ENCODE measurements at regions not wholly inside any gene's neighbourhood (a gene's known extent, or its start where the extent isn't known, plus 50 kb on each side); places are given as distances from the start of the nearest gene placed in this dataset.
"Not testable (repeated sequence)": the region's sequence is repeated elsewhere in the genome, so short reads cannot be mapped to it uniquely, and the experiment has no call there.

- TF ChIP-seq EP300 (IDR thresholded peaks at IDR 0.05; ENCODE audit: low read depth), result no peak
- no peak for TF ChIP-seq CTCF (IDR thresholded peaks at IDR 0.05)
- no peak for TF ChIP-seq POLR2AphosphoS5 (IDR thresholded peaks at IDR 0.05)
- no peak for TF ChIP-seq POLR2A (IDR thresholded peaks at IDR 0.05)
- Histone ChIP-seq H3K4me1 (peaks cover 0 to 9% (median under 1%) of the 10 kb centered on the region in 4 donors), H3K27ac (no peak overlapping the region), H3K4me3 (no peak overlapping the region), H3K9me3 (no peaks in the 10 kb centered on the region), H3K36me3 (no peaks in the 10 kb centered on the region), H3K27me3 (no peaks in the 10 kb centered on the region)
- WGBS, 2 donors (ENCODE audit: low coverage in 1 of 2), result 40 to 42% methylated on average over 1 of the region's 1 CpG
- in situ Hi-C loops (cut with MboI; ENCODE audit: low pct_ligation_motif_present in 1 of 4, low pct_unique_long_range_greater_than_20kb in 1 of 4, low sequenced_read_pairs in 3 of 4), result no loop called here
- intact Hi-C loops (cut with DNase I; ENCODE audit: low total_unique reads), result no loop called here
- DNase-seq, result no peak
Measured at GRCh38 chr5:32534041-32534440, 51.3 kb upstream of the SUB1 start.

- intact Hi-C loops (cut with DNase I; ENCODE audit: low total_unique reads) (no loop called here), in situ Hi-C loops (cut with MboI; ENCODE audit: low pct_ligation_motif_present in 1 of 4, low pct_unique_long_range_greater_than_20kb in 1 of 4, low sequenced_read_pairs in 3 of 4) (no loop called here)
- no peak for TF ChIP-seq EP300 (IDR thresholded peaks at IDR 0.05; ENCODE audit: low read depth)
- no peak for TF ChIP-seq POLR2A (IDR thresholded peaks at IDR 0.05)
- no peak for TF ChIP-seq POLR2AphosphoS5 (IDR thresholded peaks at IDR 0.05)
- no peak for TF ChIP-seq CTCF (IDR thresholded peaks at IDR 0.05)
- Histone ChIP-seq H3K4me3 (no peak overlapping the region), H3K9me3 (no peaks in the 10 kb centered on the region), H3K36me3 (no peaks in the 10 kb centered on the region), H3K4me1 (peaks cover 0 to 9% (median under 1%) of the 10 kb centered on the region in 4 donors), H3K27me3 (no peaks in the 10 kb centered on the region), H3K27ac (peak overlapping the region in 2 of 4 donors; percentile 3 to 62)
- 20 to 29% methylated on average over 1 to 8 of the region's 8 CpGs for WGBS, 2 donors (ENCODE audit: low coverage in 1 of 2)
- peak; percentile 22 for DNase-seq
Measured at GRCh38 chr5:32531885-32532520, 53.4 kb upstream of the SUB1 start.

- H3K27ac ChIP-seq; H3K4me1 ChIP-seq; in situ Hi-C loops (cut with MboI; ENCODE audit: low pct_ligation_motif_present in 1 of 4, low pct_unique_long_range_greater_than_20kb in 1 of 4, low sequenced_read_pairs in 3 of 4); H3K4me3 ChIP-seq; intact Hi-C loops (cut with DNase I; ENCODE audit: low total_unique reads); H3K9me3 ChIP-seq; DNase-seq; H3K27me3 ChIP-seq; H3K36me3 ChIP-seq: not testable (repeated sequence)
- WGBS, 2 donors (ENCODE audit: low coverage in 1 of 2), result 80 to 89% methylated on average over 3 of the region's 3 CpGs
Measured at GRCh38 chr5:32527321-32527720, 58.0 kb upstream of the SUB1 start.

- H3K9me3 ChIP-seq, result no peaks in the 10 kb centered on the region
- H3K27me3 ChIP-seq, result no peaks in the 10 kb centered on the region
- H3K4me1 ChIP-seq, result peaks cover 0 to 9% (median under 1%) of the 10 kb centered on the region in 4 donors
- no peak for DNase-seq
- intact Hi-C loops (cut with DNase I; ENCODE audit: low total_unique reads) (no loop called here), in situ Hi-C loops (cut with MboI; ENCODE audit: low pct_ligation_motif_present in 1 of 4, low pct_unique_long_range_greater_than_20kb in 1 of 4, low sequenced_read_pairs in 3 of 4) (no loop called here)
- H3K27ac ChIP-seq, result no peak overlapping the region
- WGBS, 2 donors (ENCODE audit: low coverage in 1 of 2), result 43 to 44% methylated on average over 1 of the region's 1 CpG
- H3K4me3 ChIP-seq, result no peak overlapping the region
- no peaks in the 10 kb centered on the region for H3K36me3 ChIP-seq
- TF ChIP-seq POLR2AphosphoS5 (IDR thresholded peaks at IDR 0.05) (no peak), CTCF (IDR thresholded peaks at IDR 0.05) (no peak), EP300 (IDR thresholded peaks at IDR 0.05; ENCODE audit: low read depth) (no peak), POLR2A (IDR thresholded peaks at IDR 0.05) (no peak)
Measured at GRCh38 chr5:32526810-32527209, 58.5 kb upstream of the SUB1 start.

GRCh38 chr5:32523625-32524024 is 61.7 kb upstream of the SUB1 start:
- WGBS, 2 donors (ENCODE audit: low coverage in 1 of 2), result 79 to 86% methylated on average over 4 to 7 of the region's 7 CpGs

More at GRCh38 chr5:32523625-32524024, 61.7 kb upstream of the SUB1 start:
- intact Hi-C loops (cut with DNase I; ENCODE audit: low total_unique reads), result loop anchor here (1.0 kb wide), 1 partner anchor 31 kb away; no protein-coding TSS in a partner anchor
- Histone ChIP-seq H3K27me3 (no peaks in the 10 kb centered on the region), H3K27ac (no peak overlapping the region), H3K4me3 (no peak overlapping the region), H3K4me1 (no peaks in the 10 kb centered on the region), H3K36me3 (no peaks in the 10 kb centered on the region), H3K9me3 (no peaks in the 10 kb centered on the region)
- in situ Hi-C loops (cut with MboI; ENCODE audit: low pct_ligation_motif_present in 1 of 4, low pct_unique_long_range_greater_than_20kb in 1 of 4, low sequenced_read_pairs in 3 of 4), result no loop called here
- DNase-seq, result no peak
- no peak for TF ChIP-seq CTCF (IDR thresholded peaks at IDR 0.05)
- TF ChIP-seq POLR2AphosphoS5 (IDR thresholded peaks at IDR 0.05), result no peak
- TF ChIP-seq POLR2A (IDR thresholded peaks at IDR 0.05), result no peak
- TF ChIP-seq EP300 (IDR thresholded peaks at IDR 0.05; ENCODE audit: low read depth), result no peak
